Ishikawa (cell line): ENCODE measurements at regions not wholly inside any gene's neighbourhood (a gene's known extent, or its start where the extent isn't known, plus 50 kb on each side); places are given as distances from the start of the nearest gene placed in this dataset.

Source experiments
- CEBPB ChIP-seq: IDR thresholded peaks from 2 replicates; pipeline ENCODE4 v1.6.1; 2012
- CREB1 ChIP-seq: IDR thresholded peaks from 2 replicates; pipeline ENCODE4 v1.6.1; 2012; ENCODE audit warnings: low read depth
- EGR1 ChIP-seq: IDR thresholded peaks from 2 replicates; pipeline ENCODE4 v1.6.1; 2012
- EP300 ChIP-seq: IDR thresholded peaks from 2 replicates; pipeline ENCODE4 v1.6.1; 2012; ENCODE audit warnings: borderline replicate concordance
- FOXM1 ChIP-seq: IDR thresholded peaks from 2 replicates; pipeline ENCODE4 v1.6.1; 2012; ENCODE audit warnings: low read depth, borderline replicate concordance
- NFIC ChIP-seq: IDR thresholded peaks from 2 replicates; pipeline ENCODE4 v1.6.1; 2012
- RAD21 ChIP-seq: IDR thresholded peaks from 2 replicates; pipeline ENCODE4 v1.6.1; 2012; ENCODE audit warnings: low read depth
- TAF1 ChIP-seq: IDR thresholded peaks from 2 replicates; pipeline ENCODE4 v1.6.1; 2012; ENCODE audit warnings: low read depth, mild to moderate bottlenecking
- TCF12 ChIP-seq: IDR thresholded peaks from 2 replicates; pipeline ENCODE4 v1.6.1; 2012; ENCODE audit warnings: low read depth
- TEAD4 ChIP-seq: IDR thresholded peaks from 2 replicates; pipeline ENCODE4 v1.6.1; 2012
- YY1 ChIP-seq: IDR thresholded peaks from 2 replicates; pipeline ENCODE4 v1.6.1; 2012; ENCODE audit warnings: low read depth
- ZBTB7A ChIP-seq: IDR thresholded peaks from 2 replicates; pipeline ENCODE4 v1.6.1; 2012; ENCODE audit warnings: low read depth
- TF ChIP-seq, protein P1 (sequence below): IDR thresholded peaks from 2 replicates; pipeline ENCODE4 v1.6.1; 2012
- TF ChIP-seq, protein P2 (sequence below): IDR thresholded peaks from 2 replicates; pipeline ENCODE4 v1.6.1; 2012
- TF ChIP-seq, protein P3 (sequence below): IDR thresholded peaks from 2 replicates; pipeline ENCODE4 v1.6.1; 2012; ENCODE audit warnings: low read depth, mild to moderate bottlenecking

DNA sequence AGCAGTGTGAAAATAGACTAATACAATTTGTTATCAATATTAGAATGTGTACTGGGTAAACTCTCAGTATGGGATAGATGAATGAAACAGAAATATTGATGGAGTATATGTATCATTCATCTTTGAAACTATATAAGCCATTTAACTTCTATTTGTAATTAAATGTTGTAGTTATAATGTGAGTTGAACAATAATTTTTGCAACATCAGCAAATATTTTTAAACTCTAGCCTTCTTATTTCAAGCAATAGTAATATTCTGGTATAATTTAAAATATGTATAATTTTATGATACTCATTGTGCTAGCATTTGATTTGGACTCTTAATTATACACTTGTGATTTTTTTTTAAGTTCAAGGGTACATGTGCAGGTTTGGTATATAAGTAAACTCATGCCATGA is 59.6 kb upstream of the RGMB start:
- no peak for TF ChIP-seq CEBPB
- TF ChIP-seq TAF1, result no peak
- TF ChIP-seq NFIC, result no peak

DNA sequence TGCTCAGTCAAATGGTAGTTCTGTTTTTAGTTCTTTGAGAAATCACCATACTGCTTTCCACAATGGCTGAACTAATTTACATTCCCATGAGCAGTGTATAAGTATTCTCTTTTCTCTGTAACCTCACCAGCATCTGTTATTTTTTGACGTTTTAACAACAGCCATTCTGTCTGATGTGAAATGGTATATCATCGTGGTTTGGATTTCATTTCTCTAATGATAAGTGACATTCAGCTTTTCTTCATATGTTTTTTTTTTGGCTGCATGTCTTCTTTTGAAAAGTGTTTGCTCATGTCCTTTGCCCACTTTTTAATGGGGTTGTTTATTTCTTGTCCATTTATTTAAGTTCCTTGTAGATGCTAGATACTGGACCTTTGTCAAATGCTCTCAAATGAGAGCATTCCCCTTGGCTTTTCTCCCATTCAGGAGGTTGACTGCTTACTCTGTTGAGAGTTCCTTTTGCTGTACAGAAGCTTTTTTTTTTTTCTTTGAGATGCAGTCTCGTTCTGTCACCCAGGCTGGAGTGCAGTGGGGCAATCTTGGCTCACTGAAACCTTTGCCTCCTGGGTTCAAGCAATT is 58.7 kb upstream of the RGMB start:
- TF ChIP-seq NFIC, result no peak
- TF ChIP-seq EP300, result no peak
- no peak for TF ChIP-seq CREB1
- TF ChIP-seq, protein P1, sequence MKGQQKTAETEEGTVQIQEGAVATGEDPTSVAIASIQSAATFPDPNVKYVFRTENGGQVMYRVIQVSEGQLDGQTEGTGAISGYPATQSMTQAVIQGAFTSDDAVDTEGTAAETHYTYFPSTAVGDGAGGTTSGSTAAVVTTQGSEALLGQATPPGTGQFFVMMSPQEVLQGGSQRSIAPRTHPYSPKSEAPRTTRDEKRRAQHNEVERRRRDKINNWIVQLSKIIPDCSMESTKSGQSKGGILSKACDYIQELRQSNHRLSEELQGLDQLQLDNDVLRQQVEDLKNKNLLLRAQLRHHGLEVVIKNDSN, result no peak
- no peak for TF ChIP-seq EGR1
- no peak for TF ChIP-seq FOXM1
- no peak for TF ChIP-seq YY1
- no peak for TF ChIP-seq RAD21

DNA sequence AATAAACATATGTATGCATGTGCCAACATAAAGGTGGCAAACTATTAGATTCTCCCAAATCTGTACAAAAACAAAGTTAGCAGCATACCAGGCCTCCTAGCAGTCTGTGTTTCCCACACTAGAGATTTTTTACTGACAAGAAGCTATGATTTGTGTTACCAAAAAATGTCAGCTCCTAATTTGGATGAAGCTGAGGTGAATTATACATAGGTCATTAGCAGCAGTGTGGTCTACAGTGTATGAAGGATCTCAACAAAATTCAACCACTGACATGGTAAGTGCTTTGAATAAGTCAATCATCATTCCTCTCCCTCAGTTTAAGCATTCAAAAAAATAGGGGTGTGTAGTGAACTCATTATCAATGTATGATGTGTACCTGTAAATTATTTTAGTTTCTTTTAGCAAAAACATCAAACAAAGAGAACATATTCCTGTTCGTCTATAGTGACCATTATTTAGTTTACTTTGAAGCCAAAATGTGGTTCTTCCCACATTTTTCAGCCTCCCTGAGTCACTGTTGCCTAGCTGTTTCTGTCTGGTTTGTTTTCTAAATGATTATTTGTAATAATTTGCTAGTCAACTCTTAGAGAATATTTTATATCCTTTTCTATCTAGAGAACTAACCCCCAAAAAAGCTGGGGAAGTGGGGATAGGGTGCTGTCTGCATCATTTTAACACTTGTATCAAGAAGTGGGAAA is 52.1 kb upstream of the RGMB start:
- no peak for TF ChIP-seq RAD21
- TF ChIP-seq TCF12, result no peak
- no peak for TF ChIP-seq FOXM1
- TF ChIP-seq TEAD4, result no peak
- TF ChIP-seq, protein P1, result no peak
- no peak for TF ChIP-seq ZBTB7A
- no peak for TF ChIP-seq YY1
- TF ChIP-seq CREB1, result no peak
- TF ChIP-seq NFIC, result no peak
- TF ChIP-seq, protein P2, sequence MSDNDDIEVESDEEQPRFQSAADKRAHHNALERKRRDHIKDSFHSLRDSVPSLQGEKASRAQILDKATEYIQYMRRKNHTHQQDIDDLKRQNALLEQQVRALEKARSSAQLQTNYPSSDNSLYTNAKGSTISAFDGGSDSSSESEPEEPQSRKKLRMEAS, result no peak
- TF ChIP-seq EP300, result no peak
- no peak for TF ChIP-seq TAF1
- TF ChIP-seq, protein P3, sequence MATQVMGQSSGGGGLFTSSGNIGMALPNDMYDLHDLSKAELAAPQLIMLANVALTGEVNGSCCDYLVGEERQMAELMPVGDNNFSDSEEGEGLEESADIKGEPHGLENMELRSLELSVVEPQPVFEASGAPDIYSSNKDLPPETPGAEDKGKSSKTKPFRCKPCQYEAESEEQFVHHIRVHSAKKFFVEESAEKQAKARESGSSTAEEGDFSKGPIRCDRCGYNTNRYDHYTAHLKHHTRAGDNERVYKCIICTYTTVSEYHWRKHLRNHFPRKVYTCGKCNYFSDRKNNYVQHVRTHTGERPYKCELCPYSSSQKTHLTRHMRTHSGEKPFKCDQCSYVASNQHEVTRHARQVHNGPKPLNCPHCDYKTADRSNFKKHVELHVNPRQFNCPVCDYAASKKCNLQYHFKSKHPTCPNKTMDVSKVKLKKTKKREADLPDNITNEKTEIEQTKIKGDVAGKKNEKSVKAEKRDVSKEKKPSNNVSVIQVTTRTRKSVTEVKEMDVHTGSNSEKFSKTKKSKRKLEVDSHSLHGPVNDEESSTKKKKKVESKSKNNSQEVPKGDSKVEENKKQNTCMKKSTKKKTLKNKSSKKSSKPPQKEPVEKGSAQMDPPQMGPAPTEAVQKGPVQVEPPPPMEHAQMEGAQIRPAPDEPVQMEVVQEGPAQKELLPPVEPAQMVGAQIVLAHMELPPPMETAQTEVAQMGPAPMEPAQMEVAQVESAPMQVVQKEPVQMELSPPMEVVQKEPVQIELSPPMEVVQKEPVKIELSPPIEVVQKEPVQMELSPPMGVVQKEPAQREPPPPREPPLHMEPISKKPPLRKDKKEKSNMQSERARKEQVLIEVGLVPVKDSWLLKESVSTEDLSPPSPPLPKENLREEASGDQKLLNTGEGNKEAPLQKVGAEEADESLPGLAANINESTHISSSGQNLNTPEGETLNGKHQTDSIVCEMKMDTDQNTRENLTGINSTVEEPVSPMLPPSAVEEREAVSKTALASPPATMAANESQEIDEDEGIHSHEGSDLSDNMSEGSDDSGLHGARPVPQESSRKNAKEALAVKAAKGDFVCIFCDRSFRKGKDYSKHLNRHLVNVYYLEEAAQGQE, result no peak
- TF ChIP-seq CEBPB, result no peak
- no peak for TF ChIP-seq EGR1

DNA sequence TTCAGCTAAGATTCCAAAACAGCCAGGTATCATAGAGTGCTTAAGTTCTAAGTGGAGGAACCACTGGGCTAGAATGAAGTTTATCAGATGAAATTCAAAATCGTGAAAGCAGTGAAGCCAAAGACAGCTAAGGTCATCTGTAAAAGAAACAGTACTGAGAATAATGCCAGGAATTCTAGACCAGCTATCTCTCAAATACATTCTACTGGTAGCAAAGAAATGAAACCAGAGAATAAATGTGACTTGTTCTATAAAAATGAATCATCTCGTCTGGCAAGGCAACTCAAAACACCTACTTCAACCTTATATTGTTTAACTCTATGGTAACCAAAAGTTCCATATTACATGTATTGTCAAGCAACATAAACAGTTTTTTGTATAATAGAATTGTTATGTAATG is 51.3 kb upstream of the RGMB start:
- no peak for TF ChIP-seq RAD21

DNA sequence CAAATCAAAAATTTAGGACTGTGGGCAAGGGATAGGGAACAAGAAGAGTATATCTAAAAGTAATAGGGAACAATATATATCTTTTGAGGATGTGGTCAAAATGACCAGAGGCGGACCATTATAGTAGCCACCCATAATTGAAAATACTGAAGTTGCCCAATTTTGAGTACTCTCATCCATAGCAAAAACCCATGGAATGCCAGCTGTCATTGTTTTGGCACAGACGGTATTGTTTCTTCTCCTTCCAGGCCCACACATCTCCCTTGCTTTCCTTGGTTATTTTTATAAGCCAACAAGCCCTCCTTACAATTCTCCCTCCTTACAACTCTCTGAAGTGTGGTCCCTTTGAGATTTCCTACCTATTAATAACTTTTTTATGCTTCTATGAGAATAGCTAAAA is 50.4 kb upstream of the RGMB start:
- no peak for TF ChIP-seq EGR1
- no peak for TF ChIP-seq NFIC
- TF ChIP-seq YY1, result no peak
- TF ChIP-seq FOXM1, result no peak
- no peak for TF ChIP-seq CREB1
- no peak for TF ChIP-seq RAD21
- no peak for TF ChIP-seq TEAD4
- TF ChIP-seq, protein P2, result no peak
- TF ChIP-seq TAF1, result no peak
- no peak for TF ChIP-seq TCF12
- TF ChIP-seq, protein P1, result no peak
- TF ChIP-seq, protein P3, result no peak
- no peak for TF ChIP-seq CEBPB
- TF ChIP-seq ZBTB7A, result no peak
- TF ChIP-seq EP300, result no peak
